ENCODE measurements at regions not wholly inside any gene's neighbourhood (a gene's known extent, or its start where the extent isn't known, plus 50 kb on each side); places are given as distances from the start of the nearest gene placed in this dataset.
A peak's percentile ranks its signal among the peaks of the same experiment; 100 is the strongest.

- Mint-ChIP-seq H3K27ac (ENCODE audit: unreplicated experiment) (peak overlapping the region; percentile 98), H3K27me3 (ENCODE audit: low read depth) (no peaks in the 10 kb centered on the region), H3K4me1 (peaks cover 84% of the 10 kb centered on the region), H3K36me3 (ENCODE audit: low read depth) (no peaks in the 10 kb centered on the region), H3K9me3 (peaks cover 4% of the 10 kb centered on the region), H3K4me3 (peak overlapping the region; percentile 62)
- DNase-seq (ENCODE audit: low read depth, low spot score), result no peak
- no peak for TF ChIP-seq CTCF (conservative IDR thresholded peaks at IDR 0.05)
Observed at GRCh38 chr3:66656609-66657008, 155.8 kb upstream of the LRIG1 start.

DNA sequence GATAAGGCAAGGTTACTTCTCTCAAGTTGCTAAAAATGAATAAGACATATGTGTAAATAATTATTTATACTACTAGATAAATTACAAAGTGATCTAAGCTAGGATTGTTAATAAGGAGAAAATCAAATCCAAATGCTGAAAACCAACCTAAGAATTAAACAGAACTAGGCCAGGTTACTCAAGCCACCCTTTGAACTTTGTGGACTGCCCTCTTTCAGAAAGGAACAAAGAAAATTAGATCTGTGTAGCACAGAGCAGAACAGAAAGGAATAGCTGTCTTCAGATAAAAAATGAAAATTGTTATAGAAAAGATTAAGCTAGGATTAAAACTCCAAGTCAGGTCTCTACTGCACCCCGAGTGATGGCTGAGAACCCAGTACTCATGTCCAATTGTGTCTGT, 158.2 kb upstream of the LRIG1 start:
- Mint-ChIP-seq H3K9me3 (peaks cover 4% of the 10 kb centered on the region), H3K27ac (ENCODE audit: unreplicated experiment) (no peak overlapping the region), H3K4me1 (peaks cover 72% of the 10 kb centered on the region), H3K27me3 (ENCODE audit: low read depth) (no peaks in the 10 kb centered on the region), H3K4me3 (no peak overlapping the region), H3K36me3 (ENCODE audit: low read depth) (no peaks in the 10 kb centered on the region)
- no peak for TF ChIP-seq CTCF (conservative IDR thresholded peaks at IDR 0.05)
- DNase-seq (ENCODE audit: low read depth, low spot score), result no peak

DNA sequence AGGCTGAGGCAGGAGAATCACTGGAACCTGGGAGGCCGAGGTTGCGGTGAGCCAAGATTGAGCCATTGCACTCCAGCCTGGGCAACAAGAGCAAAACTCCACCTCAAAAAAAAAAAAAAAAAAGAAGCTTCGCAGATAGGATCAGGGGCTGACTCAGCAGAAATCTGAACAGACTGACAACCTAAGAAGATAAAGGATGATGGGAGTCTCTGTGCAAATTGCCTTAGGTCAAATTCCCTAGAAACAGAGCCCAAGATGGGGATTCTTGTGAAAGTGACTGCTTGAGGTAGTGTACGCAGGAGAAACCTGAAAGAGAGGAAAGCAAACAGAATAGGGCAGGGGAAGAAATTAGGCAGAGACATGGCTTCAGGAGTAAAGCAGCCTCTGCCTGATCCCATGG, 160.8 kb upstream of the LRIG1 start:
- H3K4me1 Mint-ChIP-seq, result peaks cover 60% of the 10 kb centered on the region
- H3K9me3 Mint-ChIP-seq, result peaks cover 9% of the 10 kb centered on the region
- no peak for DNase-seq (ENCODE audit: low read depth, low spot score)
- no peaks in the 10 kb centered on the region for H3K27me3 Mint-ChIP-seq (ENCODE audit: low read depth)
- H3K36me3 Mint-ChIP-seq (ENCODE audit: low read depth), result peaks cover 3% of the 10 kb centered on the region
- TF ChIP-seq CTCF (conservative IDR thresholded peaks at IDR 0.05), result no peak
- H3K4me3 Mint-ChIP-seq, result no peak overlapping the region
- no peak overlapping the region for H3K27ac Mint-ChIP-seq (ENCODE audit: unreplicated experiment)

- Mint-ChIP-seq H3K4me1 (peaks cover 52% of the 10 kb centered on the region), H3K4me3 (no peak overlapping the region), H3K27ac (ENCODE audit: unreplicated experiment) (no peak overlapping the region), H3K9me3 (peaks cover 10% of the 10 kb centered on the region), H3K36me3 (ENCODE audit: low read depth) (peaks cover 3% of the 10 kb centered on the region), H3K27me3 (ENCODE audit: low read depth) (no peaks in the 10 kb centered on the region)
- no peak for TF ChIP-seq CTCF (conservative IDR thresholded peaks at IDR 0.05)
- DNase-seq (ENCODE audit: low read depth, low spot score), result no peak
Observed at GRCh38 chr3:66662894-66663293, 162.1 kb upstream of the LRIG1 start.

GRCh38 chr3:66665021-66665695, 164.3 kb upstream of the LRIG1 start:
- peaks cover 5% of the 10 kb centered on the region for H3K36me3 Mint-ChIP-seq (ENCODE audit: low read depth)
- TF ChIP-seq CTCF (conservative IDR thresholded peaks at IDR 0.05), result no peak
- no peak for DNase-seq (ENCODE audit: low read depth, low spot score)

More at GRCh38 chr3:66665021-66665695, 164.3 kb upstream of the LRIG1 start:
- H3K4me3 Mint-ChIP-seq, result no peak overlapping the region
- peaks cover 40% of the 10 kb centered on the region for H3K4me1 Mint-ChIP-seq
- peak overlapping the region; percentile 3 for H3K27ac Mint-ChIP-seq (ENCODE audit: unreplicated experiment)
- H3K27me3 Mint-ChIP-seq (ENCODE audit: low read depth), result no peaks in the 10 kb centered on the region
- peaks cover 13% of the 10 kb centered on the region for H3K9me3 Mint-ChIP-seq
